Uterus (tissue), 3 donors: ENCODE measurements at regions not wholly inside any gene's neighbourhood (a gene's known extent, or its start where the extent isn't known, plus 50 kb on each side); places are given as distances from the start of the nearest gene placed in this dataset.

ENCODE experiments used
- DNase-seq, 2 donors: peaks; one replicate each; pipeline ENCODE4 v3.0.0-alpha.2; 2019 to 2020
- H3K27ac ChIP-seq, 2 donors: fragments of 200-600 bp; sonication (generic); 1 replicate in 1 of 2; 2 replicates in 1 of 2; pipeline ENCODE4 v1.5.1; 2016 to 2018
- H3K27me3 ChIP-seq, 2 donors: fragments of 200-600 bp; sonication (generic); one replicate each; pipeline ENCODE4 v1.5.1; 2018 to 2019; ENCODE audit warnings: control low read depth in 1 of 2
- H3K36me3 ChIP-seq, 2 donors: fragments of 200-600 bp; sonication (generic); one replicate each; pipeline ENCODE4 v1.5.1; 2019; ENCODE audit warnings: control low read depth in 1 of 2
- H3K4me1 ChIP-seq, 2 donors: fragments of 200-600 bp; sonication (generic); one replicate each; pipeline ENCODE4 v1.5.1; 2018 to 2019; ENCODE audit warnings: control low read depth in 1 of 2
- H3K4me3 ChIP-seq, 2 donors: fragments of 200-600 bp; sonication (generic); 1 replicate in 1 of 2; 2 replicates in 1 of 2; pipeline ENCODE4 v1.5.1; 2018 to 2019; ENCODE audit warnings: mild to moderate bottlenecking in 1 of 2
- H3K9me3 ChIP-seq, 2 donors: fragments of 200-600 bp; sonication (generic); one replicate each; pipeline ENCODE4 v1.5.1; 2019; ENCODE audit warnings: control low read depth in 1 of 2
- CTCF ChIP-seq, 4 experiments: fragments of 200-600 bp in 2 of 4; fragments of 450-650 bp in 2 of 4; sonication (generic) in 2 of 4; IDR thresholded peaks; one replicate each; pipeline ENCODE4 v1.5.1; 2016 to 2019; ENCODE audit warnings: antibody characterized with exemption in 4 of 4, mild to moderate bottlenecking in 2 of 4, moderate library complexity in 1 of 4
- POLR2A ChIP-seq, 2 donors: fragments of 450-650 bp; IDR thresholded peaks; one replicate each; pipeline ENCODE4 v1.6.1; 2016; ENCODE audit warnings: antibody characterized with exemption in 2 of 2, mild to moderate bottlenecking in 1 of 2, moderate library complexity in 1 of 2
- intact Hi-C: fragments of 100-400 bp; cut with DNase I; formaldehyde crosslinking; loops from one replicate; pipeline ENCODE4 v1.15.1; 2023; ENCODE audit warnings: low total_unique reads
- donor health status: DM: yes; HTN: yes; CAD: no.

GRCh38 chr11:95542868-95543551, 246.6 kb downstream of the FAM76B start:
- Histone ChIP-seq H3K27me3 (no peaks in the 10 kb centered on the region), H3K36me3 (no peaks in the 10 kb centered on the region), H3K4me1 (no peaks in the 10 kb centered on the region), H3K27ac (no peak overlapping the region), H3K4me3 (no peak overlapping the region), H3K9me3 (no peaks in the 10 kb centered on the region)
- TF ChIP-seq POLR2A (IDR thresholded peaks at IDR 0.05) (no peak), CTCF (IDR thresholded peaks at IDR 0.05) (no peak)
- no peak for DNase-seq
- intact Hi-C loops = no loop called here

- H3K4me1 ChIP-seq = no peaks in the 10 kb centered on the region
- H3K27me3 ChIP-seq = no peaks in the 10 kb centered on the region
- TF ChIP-seq POLR2A (IDR thresholded peaks at IDR 0.05) = no peak
- no peak for TF ChIP-seq CTCF (IDR thresholded peaks at IDR 0.05)
- no peak overlapping the region for H3K27ac ChIP-seq
- no peaks in the 10 kb centered on the region for H3K9me3 ChIP-seq
- DNase-seq = no peak
- intact Hi-C loops = no loop called here
- H3K4me3 ChIP-seq = no peak overlapping the region
- H3K36me3 ChIP-seq = no peaks in the 10 kb centered on the region
These were observed 247.9 kb downstream of the FAM76B start for GRCh38 chr11:95541715-95542114.

- DNase-seq = no peak
- no peaks in the 10 kb centered on the region for H3K36me3 ChIP-seq
- H3K27me3 ChIP-seq = no peaks in the 10 kb centered on the region
These were observed 253.4 kb downstream of the FAM76B start for GRCh38 chr11:95536047-95536690.

GRCh38 chr11:95534809-95535208, 254.8 kb downstream of the FAM76B start:
- no peaks in the 10 kb centered on the region for H3K4me1 ChIP-seq
- H3K9me3 ChIP-seq = no peaks in the 10 kb centered on the region
- no peak overlapping the region for H3K4me3 ChIP-seq
- no peak for DNase-seq
- TF ChIP-seq POLR2A (IDR thresholded peaks at IDR 0.05) (no peak), CTCF (IDR thresholded peaks at IDR 0.05) (no peak)
- no peaks in the 10 kb centered on the region for H3K27me3 ChIP-seq
- intact Hi-C loops = no loop called here
- H3K36me3 ChIP-seq = no peaks in the 10 kb centered on the region
- H3K27ac ChIP-seq = no peak overlapping the region

More at GRCh38 chr11:95536047-95536690, 253.4 kb downstream of the FAM76B start:
- Histone ChIP-seq H3K9me3 (no peaks in the 10 kb centered on the region), H3K27ac (no peak overlapping the region), H3K4me3 (no peak overlapping the region), H3K4me1 (no peaks in the 10 kb centered on the region)
- TF ChIP-seq CTCF (IDR thresholded peaks at IDR 0.05) = no peak
- no peak for TF ChIP-seq POLR2A (IDR thresholded peaks at IDR 0.05)
- intact Hi-C loops = no loop called here

GRCh38 chr11:95534226-95534625, 255.4 kb downstream of the FAM76B start:
- DNase-seq = no peak
- Histone ChIP-seq H3K4me1 (no peaks in the 10 kb centered on the region), H3K9me3 (no peaks in the 10 kb centered on the region), H3K36me3 (no peaks in the 10 kb centered on the region), H3K27me3 (no peaks in the 10 kb centered on the region), H3K4me3 (no peak overlapping the region), H3K27ac (no peak overlapping the region)
- intact Hi-C loops = no loop called here
- no peak for TF ChIP-seq CTCF (IDR thresholded peaks at IDR 0.05)
- TF ChIP-seq POLR2A (IDR thresholded peaks at IDR 0.05) = no peak
